Activated T-cell treated with anti-CD3 and anti-CD28 coated beads, Interleukin-2, amount 50 U/mL, for 24 hours (primary cell): ENCODE measurements at regions not wholly inside any gene's neighbourhood (a gene's known extent, or its start where the extent isn't known, plus 50 kb on each side); places are given as distances from the start of the nearest gene placed in this dataset.

Experiments
- DNase-seq: peaks from one replicate; pipeline ENCODE4 v3.0.0-alpha.2; 2020
- H3K27ac Mint-ChIP-seq: 2 replicates; pipeline ENCODE4 v1.8.0; 2020; ENCODE audit warnings: mild to moderate bottlenecking, mixed read lengths
- H3K27me3 Mint-ChIP-seq: 2 replicates; pipeline ENCODE4 v1.8.0; 2020; ENCODE audit warnings: mixed read lengths
- H3K36me3 Mint-ChIP-seq: 2 replicates; pipeline ENCODE4 v1.8.0; 2020; ENCODE audit warnings: low read depth, mixed read lengths
- H3K4me1 Mint-ChIP-seq: 2 replicates; pipeline ENCODE4 v1.8.0; 2020; ENCODE audit warnings: low read depth, mixed read lengths
- H3K4me3 Mint-ChIP-seq: 2 replicates; pipeline ENCODE4 v1.8.0; 2020; ENCODE audit warnings: mild to moderate bottlenecking, moderate library complexity, mixed read lengths
- H3K9me3 Mint-ChIP-seq: 2 replicates; pipeline ENCODE4 v1.8.0; 2020; ENCODE audit warnings: mixed read lengths

DNA sequence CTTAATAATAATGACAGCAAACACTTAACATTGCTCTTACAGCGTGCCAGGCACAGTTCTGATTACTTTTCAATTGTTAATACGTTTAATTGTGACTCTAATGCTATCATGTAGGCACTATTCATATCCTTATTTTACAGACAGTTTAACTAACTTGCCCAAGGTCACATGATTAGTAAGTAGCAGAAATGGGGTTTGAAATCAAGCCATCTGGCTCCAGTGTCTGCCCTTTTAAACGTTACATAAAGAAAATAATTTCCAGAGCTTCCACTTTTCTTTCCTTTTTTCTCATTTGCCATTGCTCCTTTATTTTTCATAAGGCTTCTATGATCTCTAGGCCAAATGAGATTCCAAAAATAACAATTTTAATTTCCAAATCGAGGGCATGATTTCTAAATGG is 50.6 kb upstream of the IKZF2 start:
- Mint-ChIP-seq H3K36me3 (no peaks in the 10 kb centered on the region), H3K4me3 (no peak overlapping the region), H3K27ac (no peak overlapping the region), H3K27me3 (no peaks in the 10 kb centered on the region), H3K9me3 (no peaks in the 10 kb centered on the region), H3K4me1 (no peaks in the 10 kb centered on the region)
- DNase-seq: no peak

GRCh38 chr2:213205944-213206343 is 54.5 kb upstream of the IKZF2 start:
- DNase-seq: no peak
- H3K27ac Mint-ChIP-seq: no peak overlapping the region
- no peaks in the 10 kb centered on the region for H3K9me3 Mint-ChIP-seq
- H3K4me1 Mint-ChIP-seq: no peaks in the 10 kb centered on the region
- H3K27me3 Mint-ChIP-seq: no peaks in the 10 kb centered on the region
- no peaks in the 10 kb centered on the region for H3K36me3 Mint-ChIP-seq
- H3K4me3 Mint-ChIP-seq: no peak overlapping the region

DNA sequence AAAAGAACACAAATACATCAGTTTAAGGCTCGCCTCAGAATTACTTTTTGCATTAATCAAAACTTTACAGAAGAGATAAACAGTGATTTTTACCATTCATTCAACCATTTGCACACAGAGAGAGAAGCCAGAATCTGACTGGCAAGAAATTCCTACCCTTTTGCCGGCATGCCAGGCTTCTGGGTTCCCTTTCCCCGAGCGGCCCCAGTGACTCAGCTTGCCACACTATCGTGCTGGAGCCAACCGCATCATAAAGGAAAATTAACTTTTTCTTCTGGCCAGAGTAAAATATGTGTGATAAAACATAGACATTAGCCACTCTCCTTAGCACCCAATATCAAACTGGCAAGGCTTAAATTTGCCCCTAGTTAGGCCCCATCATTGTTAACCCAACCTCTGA is 61.8 kb upstream of the IKZF2 start:
- Mint-ChIP-seq H3K4me3 (no peak overlapping the region), H3K27ac (no peak overlapping the region), H3K27me3 (no peaks in the 10 kb centered on the region), H3K4me1 (no peaks in the 10 kb centered on the region), H3K36me3 (no peaks in the 10 kb centered on the region), H3K9me3 (no peaks in the 10 kb centered on the region)
- no peak for DNase-seq

GRCh38 chr2:213214209-213214608 is 62.8 kb upstream of the IKZF2 start:
- DNase-seq: no peak
- Mint-ChIP-seq H3K4me3 (no peak overlapping the region), H3K27ac (no peak overlapping the region), H3K9me3 (no peaks in the 10 kb centered on the region), H3K4me1 (peaks cover 2% of the 10 kb centered on the region), H3K27me3 (no peaks in the 10 kb centered on the region), H3K36me3 (no peaks in the 10 kb centered on the region)

GRCh38 chr2:213216461-213216860 is 65.0 kb upstream of the IKZF2 start:
- H3K4me3 Mint-ChIP-seq: no peak overlapping the region
- H3K36me3 Mint-ChIP-seq: no peaks in the 10 kb centered on the region
- no peaks in the 10 kb centered on the region for H3K9me3 Mint-ChIP-seq
- H3K27me3 Mint-ChIP-seq: no peaks in the 10 kb centered on the region
- DNase-seq: no peak
- H3K4me1 Mint-ChIP-seq: peaks cover 4% of the 10 kb centered on the region
- H3K27ac Mint-ChIP-seq: no peak overlapping the region

GRCh38 chr2:213219816-213220215 is 64.4 kb upstream of the SPAG16 start:
- DNase-seq: no peak
- no peak overlapping the region for H3K4me3 Mint-ChIP-seq
- H3K36me3 Mint-ChIP-seq: no peaks in the 10 kb centered on the region
- H3K4me1 Mint-ChIP-seq: peaks cover 4% of the 10 kb centered on the region
- H3K27me3 Mint-ChIP-seq: no peaks in the 10 kb centered on the region
- H3K9me3 Mint-ChIP-seq: no peaks in the 10 kb centered on the region
- H3K27ac Mint-ChIP-seq: no peak overlapping the region

GRCh38 chr2:213220967-213221603 is 63.2 kb upstream of the SPAG16 start:
- no peaks in the 10 kb centered on the region for H3K36me3 Mint-ChIP-seq
- H3K27me3 Mint-ChIP-seq: no peaks in the 10 kb centered on the region
- no peaks in the 10 kb centered on the region for H3K9me3 Mint-ChIP-seq
- H3K4me1 Mint-ChIP-seq: peaks cover 7% of the 10 kb centered on the region
- no peak overlapping the region for H3K4me3 Mint-ChIP-seq
- H3K27ac Mint-ChIP-seq: no peak overlapping the region
- DNase-seq: no peak

- Mint-ChIP-seq H3K27ac (no peak overlapping the region), H3K9me3 (no peaks in the 10 kb centered on the region), H3K4me3 (no peak overlapping the region), H3K4me1 (peaks cover 8% of the 10 kb centered on the region), H3K36me3 (no peaks in the 10 kb centered on the region), H3K27me3 (no peaks in the 10 kb centered on the region)
- no peak for DNase-seq
Observed at GRCh38 chr2:213221957-213222356, 62.3 kb upstream of the SPAG16 start.

- no peaks in the 10 kb centered on the region for H3K27me3 Mint-ChIP-seq
- peaks cover 7% of the 10 kb centered on the region for H3K4me1 Mint-ChIP-seq
- H3K4me3 Mint-ChIP-seq: no peak overlapping the region
Observed at GRCh38 chr2:213224366-213224765, 59.9 kb upstream of the SPAG16 start.

GRCh38 chr2:213225866-213226265 is 58.4 kb upstream of the SPAG16 start:
- H3K36me3 Mint-ChIP-seq: no peaks in the 10 kb centered on the region

More at GRCh38 chr2:213224366-213224765, 59.9 kb upstream of the SPAG16 start:
- DNase-seq: no peak
- Mint-ChIP-seq H3K9me3 (no peaks in the 10 kb centered on the region), H3K27ac (no peak overlapping the region), H3K36me3 (no peaks in the 10 kb centered on the region)

GRCh38 chr2:213227458-213227857 is 56.8 kb upstream of the SPAG16 start:
- H3K36me3 Mint-ChIP-seq: no peaks in the 10 kb centered on the region
- H3K4me3 Mint-ChIP-seq: no peak overlapping the region
- peaks cover 6% of the 10 kb centered on the region for H3K4me1 Mint-ChIP-seq
- H3K9me3 Mint-ChIP-seq: no peaks in the 10 kb centered on the region
- no peaks in the 10 kb centered on the region for H3K27me3 Mint-ChIP-seq
- no peak overlapping the region for H3K27ac Mint-ChIP-seq
- DNase-seq: no peak

More at GRCh38 chr2:213225866-213226265, 58.4 kb upstream of the SPAG16 start:
- Mint-ChIP-seq H3K4me3 (no peak overlapping the region), H3K4me1 (peaks cover 6% of the 10 kb centered on the region), H3K27me3 (no peaks in the 10 kb centered on the region), H3K27ac (no peak overlapping the region), H3K9me3 (no peaks in the 10 kb centered on the region)
- DNase-seq: no peak

DNA sequence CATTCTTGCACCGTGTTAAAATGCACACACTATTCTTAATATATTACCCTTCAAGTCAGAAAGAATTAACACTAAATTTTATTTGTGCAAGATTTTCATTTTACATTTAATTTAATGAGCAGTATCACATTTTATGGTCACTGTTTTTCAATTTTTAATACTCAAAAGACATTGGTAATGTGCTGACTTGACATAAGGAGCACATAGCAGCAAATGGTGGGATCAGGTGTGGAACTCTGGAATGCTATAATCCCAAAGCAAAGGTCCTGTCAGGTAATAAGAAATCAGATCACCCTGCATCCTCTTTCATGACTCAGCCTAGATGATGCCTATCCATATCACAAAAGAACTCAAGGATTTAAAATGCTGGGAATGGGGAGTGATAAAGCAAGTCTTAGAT is 55.6 kb upstream of the SPAG16 start:
- peaks cover 17% of the 10 kb centered on the region for H3K4me1 Mint-ChIP-seq
- H3K9me3 Mint-ChIP-seq: no peaks in the 10 kb centered on the region
- H3K27me3 Mint-ChIP-seq: peaks cover 6% of the 10 kb centered on the region
- no peak overlapping the region for H3K4me3 Mint-ChIP-seq
- DNase-seq: no peak
- no peak overlapping the region for H3K27ac Mint-ChIP-seq
- H3K36me3 Mint-ChIP-seq: no peaks in the 10 kb centered on the region

GRCh38 chr2:213229814-213230213 is 54.5 kb upstream of the SPAG16 start:
- Mint-ChIP-seq H3K4me1 (peaks cover 26% of the 10 kb centered on the region), H3K9me3 (no peaks in the 10 kb centered on the region), H3K36me3 (no peaks in the 10 kb centered on the region), H3K27me3 (peaks cover 6% of the 10 kb centered on the region), H3K27ac (no peak overlapping the region), H3K4me3 (no peak overlapping the region)
- DNase-seq: no peak

DNA sequence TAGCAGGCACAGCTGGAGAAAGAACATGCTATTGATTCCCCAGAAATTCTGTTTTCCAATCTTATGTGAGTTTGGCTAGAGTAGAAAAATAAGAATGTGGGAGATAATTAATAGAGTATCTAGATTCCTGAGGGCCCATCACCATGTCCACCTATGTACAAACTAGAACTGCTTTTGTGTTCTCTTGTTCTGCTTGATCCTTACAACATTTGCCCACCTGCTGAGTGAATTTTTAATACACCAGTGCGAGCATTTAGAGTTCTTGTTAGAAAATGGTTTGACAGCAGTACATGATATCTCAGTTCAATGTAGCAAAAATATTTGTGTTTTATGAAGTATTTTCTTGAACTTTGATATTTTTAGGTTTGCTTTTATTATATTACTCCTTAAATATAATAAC is 52.3 kb upstream of the SPAG16 start:
- DNase-seq: no peak
- Mint-ChIP-seq H3K27me3 (peaks cover 9% of the 10 kb centered on the region), H3K9me3 (no peaks in the 10 kb centered on the region), H3K4me1 (peaks cover 29% of the 10 kb centered on the region), H3K36me3 (no peaks in the 10 kb centered on the region), H3K27ac (no peak overlapping the region), H3K4me3 (no peak overlapping the region)

- no peaks in the 10 kb centered on the region for H3K9me3 Mint-ChIP-seq
- peaks cover 11% of the 10 kb centered on the region for H3K27me3 Mint-ChIP-seq
- H3K4me1 Mint-ChIP-seq: peaks cover 28% of the 10 kb centered on the region
- H3K36me3 Mint-ChIP-seq: no peaks in the 10 kb centered on the region
- no peak for DNase-seq
- peak overlapping the region; percentile 73 for H3K27ac Mint-ChIP-seq
- H3K4me3 Mint-ChIP-seq: peak overlapping the region; percentile 9
Observed at GRCh38 chr2:213232649-213233437, 51.4 kb upstream of the SPAG16 start.
